SK-N-SH (cell line): ENCODE measurements at regions not wholly inside any gene's neighbourhood (a gene's known extent, or its start where the extent isn't known, plus 50 kb on each side); places are given as distances from the start of the nearest gene placed in this dataset.

Experiments used
- CTCF ChIA-PET: fragments of 300-600, 350-600 bp; formaldehyde crosslinking; extraction: SDS; loops from one replicate; lab custom pipeline; 2021; lab: Yijun Ruan, JAX
- POLR2A ChIA-PET: fragments of 350-600 bp; sonication (Branson Sonifier 250); formaldehyde crosslinking; extraction: SDS; loops from one replicate; lab custom pipeline; 2020; ENCODE audit warnings: antibody characterized with exemption, inconsistent platforms; lab: Yijun Ruan, JAX
- DNase-seq: peaks from one replicate; pipeline ENCODE4 v3.0.0; 2012
- H2AFZ ChIP-seq: fragments of 200-600 bp; sonication (generic); 2 replicates; pipeline ENCODE4 v1.8.1; 2016; ENCODE audit warnings: antibody characterized with exemption, mild to moderate bottlenecking, low read depth
- H3F3A ChIP-seq: fragments of 200-600 bp; sonication (generic); replicated peaks from 2 replicates; pipeline ENCODE3; 2016; ENCODE audit warnings: antibody characterized with exemption, mild to moderate bottlenecking; ENCODE audit not compliant: insufficient read depth
- H3K27ac ChIP-seq, 2 experiments: fragments of 200-500 bp in 1 of 2; fragments of 200-600 bp in 1 of 2; sonication (Bioruptor generic) in 1 of 2; sonication (generic), shearing (Covaris generic) in 1 of 2; 2 replicates each; pipeline versions ENCODE4 v1.5.1 to v1.6.1; 2014 to 2016; ENCODE audit warnings: low read depth in 2 of 2, inconsistent platforms in 1 of 2, low read length in 1 of 2, mild to moderate bottlenecking in 1 of 2, mixed read lengths in 1 of 2
- H3K27me3 ChIP-seq: fragments of 200-600 bp; sonication (generic), shearing (Covaris generic); 2 replicates; pipeline ENCODE4 v1.6.1; 2016; ENCODE audit warnings: mixed run types; ENCODE audit not compliant: insufficient read depth
- H3K36me3 ChIP-seq, 2 experiments: fragments of 200-500 bp in 1 of 2; fragments of 200-600 bp in 1 of 2; sonication (Bioruptor generic) in 1 of 2; sonication (generic) in 1 of 2; replicated peaks in 1 of 2; 2 replicates each; pipeline versions ENCODE3 to v1.5.1; 2014 to 2016; ENCODE audit warnings: low read length in 1 of 2, mild to moderate bottlenecking in 1 of 2; ENCODE audit not compliant: insufficient read depth in 2 of 2, control insufficient read depth in 1 of 2
- H3K4me1 ChIP-seq, 2 experiments: fragments of 200-500 bp in 1 of 2; fragments of 200-600 bp in 1 of 2; sonication (Bioruptor generic) in 1 of 2; sonication (generic), shearing (Covaris generic) in 1 of 2; 2 replicates each; pipeline versions ENCODE4 v1.5.1 to v1.6.1; 2014 to 2016; ENCODE audit warnings: low read depth in 1 of 2, low read length in 1 of 2, mixed run types in 1 of 2; ENCODE audit not compliant: insufficient read depth in 2 of 2, control insufficient read depth in 1 of 2
- H3K4me2 ChIP-seq: fragments of 200-600 bp; sonication (generic), shearing (Covaris generic); 2 replicates; pipeline ENCODE4 v1.6.1; 2017; ENCODE audit warnings: mixed run types
- H3K4me3 ChIP-seq, 2 experiments: fragments of 200-500 bp in 1 of 2; fragments of 200-600 bp in 1 of 2; sonication (Bioruptor generic) in 1 of 2; sonication (generic), shearing (Covaris generic) in 1 of 2; 2 replicates each; pipeline versions ENCODE4 v1.5.1 to v1.8.1; 2014 to 2016; ENCODE audit warnings: low read depth in 2 of 2, inconsistent platforms in 1 of 2, low read length in 1 of 2, mild to moderate bottlenecking in 1 of 2, mixed read lengths in 1 of 2, moderate library complexity in 1 of 2
- H3K79me2 ChIP-seq: fragments of 200-600 bp; sonication (generic); 2 replicates; pipeline ENCODE4 v1.8.1; 2017; ENCODE audit warnings: mild to moderate bottlenecking; ENCODE audit not compliant: insufficient read depth
- H3K9ac ChIP-seq: fragments of 200-600 bp; sonication (generic); 2 replicates; pipeline ENCODE4 v1.6.1; 2017; ENCODE audit warnings: mixed run types
- H3K9me2 ChIP-seq: fragments of 200-600 bp; sonication (generic); 2 replicates; pipeline ENCODE4 v1.6.1; 2017; ENCODE audit warnings: mixed run types
- H3K9me3 ChIP-seq: fragments of 200-600 bp; sonication (generic); 2 replicates; pipeline ENCODE4 v1.6.1; 2017; ENCODE audit warnings: mixed run types, mild to moderate bottlenecking, moderate library complexity
- H4K20me1 ChIP-seq: fragments of 200-600 bp; sonication (generic); 2 replicates; pipeline ENCODE4 v1.6.1; 2017; ENCODE audit warnings: mild to moderate bottlenecking, mixed run types; ENCODE audit not compliant: insufficient read depth
- ELF1 ChIP-seq: IDR thresholded peaks from 2 replicates; pipeline ENCODE4 v1.4.0; 2012
- EP300 ChIP-seq, 2 experiments: IDR thresholded peaks; 2 replicates each; pipeline versions ENCODE4 v1.4.0 to v1.6.1; 2012; ENCODE audit warnings: borderline replicate concordance in 1 of 2, low read depth in 1 of 2, low read length in 1 of 2
- EZH2phosphoT487 ChIP-seq: fragments of 200-600 bp; sonication (generic); IDR thresholded peaks from 2 replicates; pipeline ENCODE4 v1.6.1; 2017; ENCODE audit warnings: low read depth, mixed run types, mild to moderate bottlenecking, antibody characterized with exemption, moderate library complexity, borderline replicate concordance
- FOSL2 ChIP-seq: IDR thresholded peaks from 2 replicates; pipeline ENCODE4 v1.4.0; 2012; ENCODE audit warnings: low read depth, mild to moderate bottlenecking, moderate library complexity, borderline replicate concordance
- FOXJ3 ChIP-seq: sonication (generic); formaldehyde crosslinking; IDR thresholded peaks from 2 replicates; pipeline ENCODE4 v1.5.1; 2020; ENCODE audit warnings: mild to moderate bottlenecking, missing genetic modification reagents
- FOXM1 ChIP-seq: IDR thresholded peaks from 2 replicates; pipeline ENCODE4 v1.4.0; 2012; ENCODE audit warnings: low read depth, mild to moderate bottlenecking
- GABPA ChIP-seq: IDR thresholded peaks from 2 replicates; pipeline ENCODE4 v1.4.0; 2012; ENCODE audit warnings: low read depth, mild to moderate bottlenecking
- GATA2 ChIP-seq: sonication (generic); formaldehyde crosslinking; IDR thresholded peaks from 2 replicates; pipeline ENCODE4 v1.5.0; 2020; ENCODE audit warnings: mild to moderate bottlenecking, missing genetic modification reagents
- MAX ChIP-seq: IDR thresholded peaks from 2 replicates; pipeline ENCODE4 v1.4.0; 2012; ENCODE audit warnings: low read depth
- NFIC ChIP-seq: IDR thresholded peaks from 2 replicates; pipeline ENCODE4 v1.4.0; 2012; ENCODE audit warnings: borderline replicate concordance
- NRF1 ChIP-seq: IDR thresholded peaks from 2 replicates; pipeline ENCODE4 v1.6.1; 2012; ENCODE audit warnings: low read depth, mild to moderate bottlenecking, low read length
- POLR2AphosphoS5 ChIP-seq: IDR thresholded peaks from 2 replicates; pipeline ENCODE4 v1.6.1; 2012; ENCODE audit warnings: low read depth, low read length
- RAD21 ChIP-seq: IDR thresholded peaks from 2 replicates; pipeline ENCODE4 v1.6.1; 2012; ENCODE audit warnings: mild to moderate bottlenecking, low read length
- RXRA ChIP-seq: IDR thresholded peaks from 2 replicates; pipeline ENCODE4 v1.4.0; 2012; ENCODE audit warnings: low read depth, mild to moderate bottlenecking, borderline replicate concordance
- SMC3 ChIP-seq: IDR thresholded peaks from 2 replicates; pipeline ENCODE4 v1.6.1; 2012; ENCODE audit warnings: low read depth, low read length, improper control_type of control experiment
- TEAD4 ChIP-seq: IDR thresholded peaks from 2 replicates; pipeline ENCODE4 v1.4.0; 2012; ENCODE audit warnings: mild to moderate bottlenecking, borderline replicate concordance; ENCODE audit not compliant: insufficient read depth
- USF1 ChIP-seq: IDR thresholded peaks from 2 replicates; pipeline ENCODE4 v1.4.0; 2012; ENCODE audit warnings: low read depth, borderline replicate concordance
- WGBS: methylation state at CpG from one replicate; pipeline ENCODE4 v1.1.6; 2017; ENCODE audit warnings: low lambda C conversion rate; 5-methylcytosine and 5-hydroxymethylcytosine counted together
- TF ChIP-seq, protein P1 (sequence below): IDR thresholded peaks from 2 replicates; pipeline ENCODE4 v1.4.0; 2012; ENCODE audit warnings: low read depth, borderline replicate concordance
- TF ChIP-seq, protein P2 (sequence below): fragments of 150-350 bp; IDR thresholded peaks from 2 replicates; pipeline ENCODE4 v1.6.1; 2016; ENCODE audit warnings: mild to moderate bottlenecking, low read depth, low read length

GRCh38 chr5:164090358-164090757, 584.9 kb downstream of the MAT2B start:
- H4K20me1 ChIP-seq, result no peaks in the 10 kb centered on the region
- no peaks in the 10 kb centered on the region for H3K27me3 ChIP-seq
- no peak overlapping the region for H3K9ac ChIP-seq
- POLR2A ChIA-PET, result no interaction called here
- no peaks in the 10 kb centered on the region for H3K36me3 ChIP-seq
- no peak for DNase-seq
- CTCF ChIA-PET, result no interaction called here
- no peaks in the 10 kb centered on the region for H3K9me3 ChIP-seq
- no peak overlapping the region for H2AFZ ChIP-seq
- WGBS, result 46% methylated on average over 2 of the region's 2 CpGs
- TF ChIP-seq GABPA (no peak), SMC3 (no peak), ELF1 (no peak), EZH2phosphoT487 (no peak), MAX (no peak), EP300 (IDR thresholded peaks at IDR 0.05; ENCODE audit: borderline replicate concordance in 1 of 2, low read depth in 1 of 2, low read length in 1 of 2) (no peak), RAD21 (no peak), GATA2 (no peak), RXRA (no peak), USF1 (no peak), NRF1 (no peak), POLR2AphosphoS5 (no peak), TEAD4 (no peak), NFIC (no peak), FOXM1 (no peak), FOXJ3 (no peak), FOSL2 (no peak)
- TF ChIP-seq, protein P1, sequence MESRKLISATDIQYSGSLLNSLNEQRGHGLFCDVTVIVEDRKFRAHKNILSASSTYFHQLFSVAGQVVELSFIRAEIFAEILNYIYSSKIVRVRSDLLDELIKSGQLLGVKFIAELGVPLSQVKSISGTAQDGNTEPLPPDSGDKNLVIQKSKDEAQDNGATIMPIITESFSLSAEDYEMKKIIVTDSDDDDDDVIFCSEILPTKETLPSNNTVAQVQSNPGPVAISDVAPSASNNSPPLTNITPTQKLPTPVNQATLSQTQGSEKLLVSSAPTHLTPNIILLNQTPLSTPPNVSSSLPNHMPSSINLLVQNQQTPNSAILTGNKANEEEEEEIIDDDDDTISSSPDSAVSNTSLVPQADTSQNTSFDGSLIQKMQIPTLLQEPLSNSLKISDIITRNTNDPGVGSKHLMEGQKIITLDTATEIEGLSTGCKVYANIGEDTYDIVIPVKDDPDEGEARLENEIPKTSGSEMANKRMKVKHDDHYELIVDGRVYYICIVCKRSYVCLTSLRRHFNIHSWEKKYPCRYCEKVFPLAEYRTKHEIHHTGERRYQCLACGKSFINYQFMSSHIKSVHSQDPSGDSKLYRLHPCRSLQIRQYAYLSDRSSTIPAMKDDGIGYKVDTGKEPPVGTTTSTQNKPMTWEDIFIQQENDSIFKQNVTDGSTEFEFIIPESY, result no peak
- TF ChIP-seq, protein P2, sequence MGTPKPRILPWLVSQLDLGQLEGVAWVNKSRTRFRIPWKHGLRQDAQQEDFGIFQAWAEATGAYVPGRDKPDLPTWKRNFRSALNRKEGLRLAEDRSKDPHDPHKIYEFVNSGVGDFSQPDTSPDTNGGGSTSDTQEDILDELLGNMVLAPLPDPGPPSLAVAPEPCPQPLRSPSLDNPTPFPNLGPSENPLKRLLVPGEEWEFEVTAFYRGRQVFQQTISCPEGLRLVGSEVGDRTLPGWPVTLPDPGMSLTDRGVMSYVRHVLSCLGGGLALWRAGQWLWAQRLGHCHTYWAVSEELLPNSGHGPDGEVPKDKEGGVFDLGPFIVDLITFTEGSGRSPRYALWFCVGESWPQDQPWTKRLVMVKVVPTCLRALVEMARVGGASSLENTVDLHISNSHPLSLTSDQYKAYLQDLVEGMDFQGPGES, result no peak
- TF ChIP-seq, all 33 proteins: peak for 0
- Histone ChIP-seq H3F3A (no peaks in the 10 kb centered on the region), H3K27ac (no peak overlapping the region), H3K4me3 (no peak overlapping the region), H3K4me2 (no peak overlapping the region), H3K9me2 (no peaks in the 10 kb centered on the region), H3K4me1 (no peaks in the 10 kb centered on the region), H3K79me2 (no peaks in the 10 kb centered on the region)
